B cell (primary cell): ENCODE measurements at regions not wholly inside any gene's neighbourhood (a gene's known extent, or its start where the extent isn't known, plus 50 kb on each side); places are given as distances from the start of the nearest gene placed in this dataset.
"Not testable (repeated sequence)": the region's sequence is repeated elsewhere in the genome, so short reads cannot be mapped to it uniquely, and the experiment has no call there.

Experiments
- ATAC-seq: fragments of 200-7000 bp; cut with Tn5 transposase; one replicate; pipeline ENCODE4 v1.10.0; 2021; ENCODE audit warnings: low read depth, mild to moderate bottlenecking, moderate number of reproducible peaks, moderate library complexity
- CTCF ChIA-PET: fragments of 350-600 bp; sonication (Branson Sonifier 250); formaldehyde crosslinking; loops from one replicate; lab custom pipeline; 2021; ENCODE audit warnings: antibody characterized with exemption, inconsistent platforms; lab: Charles Lee
- POLR2A ChIA-PET: fragments of 350-600 bp; sonication (Branson Sonifier 250); formaldehyde crosslinking; loops from one replicate; lab custom pipeline; 2021; ENCODE audit warnings: antibody characterized with exemption; lab: Charles Lee
- DNase-seq: peaks from one replicate; pipeline ENCODE4 v3.0.0; 2013
- H2AFZ ChIP-seq: 2 replicates; pipeline ENCODE4 v1.6.1; 2012; ENCODE audit warnings: mild to moderate bottlenecking, low read depth, low read length; ENCODE audit not compliant: insufficient read depth, poor library complexity, severe bottlenecking
- H3K27ac ChIP-seq, 2 donors: 1 replicate in 1 of 2; 2 replicates in 1 of 2; pipeline ENCODE4 v1.5.1; 2012 to 2013; ENCODE audit warnings: low read length in 2 of 2, mild to moderate bottlenecking in 2 of 2, moderate library complexity in 1 of 2
- H3K27me3 ChIP-seq, 4 experiments: fragments of 200-600 bp in 1 of 4; sonication (generic) in 1 of 4; replicated peaks in 1 of 4; 1 replicate in 2 of 4; 2 replicates in 2 of 4; pipeline versions ENCODE4 v1.6.1 to v1.7.0; 2013 to 2016; ENCODE audit warnings: low read length in 3 of 4, mild to moderate bottlenecking in 2 of 4, mixed read lengths in 1 of 4, moderate library complexity in 1 of 4; ENCODE audit not compliant: insufficient read depth in 4 of 4, control insufficient read depth in 3 of 4; ENCODE audit errors: control extremely low read depth in 1 of 4
- H3K36me3 ChIP-seq, 2 experiments: replicated peaks in 1 of 2; 1 replicate in 1 of 2; 2 replicates in 1 of 2; pipeline versions ENCODE4 v1.6.1 to v1.7.1; 2013; ENCODE audit warnings: low read length in 1 of 2; ENCODE audit not compliant: insufficient read depth in 2 of 2, control insufficient read depth in 1 of 2; ENCODE audit errors: control extremely low read depth in 1 of 2, extremely low read depth in 1 of 2
- H3K4me1 ChIP-seq, 2 donors: fragments of 200-600 bp in 1 of 2; sonication (generic) in 1 of 2; 1 replicate in 1 of 2; 2 replicates in 1 of 2; pipeline versions ENCODE4 v1.5.1 to v1.6.1; 2013 to 2017; ENCODE audit warnings: low read length in 2 of 2; ENCODE audit not compliant: control insufficient read depth in 2 of 2, insufficient read depth in 2 of 2
- H3K4me2 ChIP-seq: replicated peaks from 2 replicates; pipeline ENCODE3; 2012; ENCODE audit warnings: mild to moderate bottlenecking, low read depth, low read length; ENCODE audit not compliant: poor library complexity, severe bottlenecking
- H3K4me3 ChIP-seq, 5 experiments: fragments of 200-600 bp in 1 of 5; sonication (generic) in 1 of 5; 1 replicate in 3 of 5; 2 replicates in 2 of 5; pipeline versions ENCODE4 v1.5.1 to v1.7.0; 2011 to 2016; ENCODE audit warnings: low read length in 4 of 5, mild to moderate bottlenecking in 4 of 5, low read depth in 2 of 5, control low read depth in 1 of 5, moderate library complexity in 1 of 5; ENCODE audit not compliant: insufficient read depth in 1 of 5; ENCODE audit errors: control extremely low read depth in 1 of 5, extremely low read depth in 1 of 5
- H3K79me2 ChIP-seq: fragments of 200-600 bp; sonication (generic); one replicate; pipeline ENCODE4 v1.6.0; 2016; ENCODE audit warnings: low read length; ENCODE audit not compliant: control insufficient read depth, insufficient read depth
- H3K9ac ChIP-seq: fragments of 200-600 bp; sonication (generic); 2 replicates; pipeline ENCODE4 v1.6.1; 2017; ENCODE audit warnings: mild to moderate bottlenecking, low read length, moderate library complexity
- H3K9me3 ChIP-seq, 3 donors: one replicate each; pipeline versions ENCODE4 v1.6.1 to v1.7.1; 2013; ENCODE audit warnings: low read length in 2 of 3; ENCODE audit not compliant: control insufficient read depth in 2 of 3, insufficient read depth in 1 of 3; ENCODE audit errors: control extremely low read depth in 1 of 3
- H4K20me1 ChIP-seq: 2 replicates; pipeline ENCODE4 v1.6.0; 2012; ENCODE audit warnings: mild to moderate bottlenecking, low read length; ENCODE audit not compliant: insufficient read depth, control insufficient read depth, poor library complexity, severe bottlenecking
- H3K27ac Mint-ChIP-seq: one replicate; pipeline ENCODE4 v1.8.0; 2021; ENCODE audit warnings: mixed read lengths
- H3K27me3 Mint-ChIP-seq: one replicate; pipeline ENCODE4 v1.8.0; 2021; ENCODE audit warnings: mixed read lengths
- H3K4me1 Mint-ChIP-seq: one replicate; pipeline ENCODE4 v1.8.0; 2021; ENCODE audit warnings: mixed read lengths
- H3K4me3 Mint-ChIP-seq: one replicate; pipeline ENCODE4 v1.8.0; 2021; ENCODE audit warnings: mixed read lengths
- H3K9me3 Mint-ChIP-seq: one replicate; pipeline ENCODE4 v1.8.0; 2022; ENCODE audit warnings: mixed read lengths; ENCODE audit not compliant: insufficient read depth
- WGBS: methylation state at CpG from one replicate; pipeline ENCODE4 v1.1.5; 2013; ENCODE audit warnings: missing lambda C conversion rate; ENCODE audit not compliant: insufficient coverage; 5-methylcytosine and 5-hydroxymethylcytosine counted together
- intact Hi-C: fragments of 100-400 bp; cut with micrococcal nuclease; formaldehyde crosslinking; loops from one replicate; pipeline ENCODE4 v1.10.0; 2022

DNA sequence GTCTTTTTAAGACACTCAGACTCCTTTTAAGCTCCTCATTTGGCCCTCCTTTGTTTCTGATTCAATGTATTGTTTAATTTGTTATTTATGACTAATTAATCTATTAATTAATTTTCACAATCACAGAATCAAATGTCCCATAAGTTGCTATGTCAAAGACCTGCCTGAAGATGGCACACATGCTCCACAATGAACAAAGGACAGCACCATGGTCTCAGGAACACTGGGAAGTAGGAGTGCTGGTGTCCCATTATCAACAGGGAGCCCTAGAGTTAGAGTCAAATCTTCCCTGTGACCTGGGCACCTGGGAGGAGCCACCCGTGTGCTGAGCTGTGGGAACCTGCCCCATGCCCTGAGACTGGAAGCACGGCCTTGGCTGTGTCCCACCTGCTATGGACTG lies 1164.3 kb downstream of the RPIA start:
- H3K4me3 Mint-ChIP-seq, DNase-seq, H3K4me1 Mint-ChIP-seq, H3K36me3 ChIP-seq, H3K4me3 ChIP-seq, H3K9me3 ChIP-seq, H4K20me1 ChIP-seq, CTCF ChIA-PET, H3K27ac ChIP-seq, H3K27me3 Mint-ChIP-seq, H2AFZ ChIP-seq, H3K79me2 ChIP-seq, H3K27me3 ChIP-seq, H3K4me2 ChIP-seq, H3K27ac Mint-ChIP-seq, H3K4me1 ChIP-seq, H3K9me3 Mint-ChIP-seq, POLR2A ChIA-PET, intact Hi-C loops, H3K9ac ChIP-seq: not testable (repeated sequence)
- ATAC-seq, result peak; percentile 28
- no CpG with 5 or more reads among the region's 2 CpGs for WGBS

DNA sequence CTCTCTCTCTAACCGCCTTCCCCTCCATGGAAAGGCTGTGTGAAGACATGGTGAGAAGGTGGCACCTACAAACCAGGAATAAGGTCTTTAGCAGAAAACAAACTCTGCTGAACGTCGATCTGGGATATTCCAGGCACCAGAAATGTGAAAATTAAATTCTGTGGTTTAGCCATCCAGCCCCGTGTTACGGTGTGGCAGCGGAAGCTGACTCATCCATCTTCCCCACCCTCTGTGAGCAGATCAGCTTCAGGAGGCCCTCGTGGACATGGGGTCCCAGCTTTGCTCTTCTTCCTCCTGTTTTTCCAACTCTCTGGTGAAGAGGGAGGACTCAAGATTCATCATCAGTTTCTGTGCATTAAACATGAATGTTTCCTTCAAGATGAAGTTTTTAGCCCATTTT lies 1164.8 kb downstream of the RPIA start:
- DNase-seq, CTCF ChIA-PET, H3K9ac ChIP-seq, H3K9me3 Mint-ChIP-seq, POLR2A ChIA-PET, H3K36me3 ChIP-seq, H3K4me2 ChIP-seq, intact Hi-C loops, H3K27me3 Mint-ChIP-seq, ATAC-seq, H2AFZ ChIP-seq, H3K27me3 ChIP-seq, H3K4me3 Mint-ChIP-seq, H3K27ac Mint-ChIP-seq, H3K27ac ChIP-seq, H3K4me1 ChIP-seq, H4K20me1 ChIP-seq, H3K9me3 ChIP-seq, H3K4me1 Mint-ChIP-seq, H3K4me3 ChIP-seq, H3K79me2 ChIP-seq: not testable (repeated sequence)
- WGBS, result no CpG with 5 or more reads among the region's 7 CpGs

DNA sequence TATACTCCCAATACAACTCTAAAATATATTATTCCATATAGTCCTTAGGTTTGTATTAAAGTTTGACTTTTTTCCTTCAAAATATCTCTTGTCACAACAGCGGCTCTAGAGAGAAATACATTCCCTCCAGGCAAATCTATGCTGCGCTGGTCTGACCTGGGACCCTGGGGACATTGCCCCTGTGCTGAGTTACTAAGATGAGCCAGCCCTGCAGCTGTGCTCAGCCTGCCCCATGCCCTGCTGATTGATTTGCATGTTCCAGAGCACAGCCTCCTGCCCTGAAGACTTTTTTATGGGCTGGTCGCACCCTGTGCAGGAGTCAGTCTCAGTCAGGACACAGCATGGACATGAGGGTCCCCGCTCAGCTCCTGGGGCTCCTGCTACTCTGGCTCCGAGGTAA lies 1170.7 kb downstream of the RPIA start:
- ATAC-seq, result peak; percentile 45
- H3K9ac ChIP-seq, H3K27ac Mint-ChIP-seq, H3K27me3 Mint-ChIP-seq, H4K20me1 ChIP-seq, H3K9me3 ChIP-seq, H3K79me2 ChIP-seq, H3K4me2 ChIP-seq, H3K36me3 ChIP-seq, CTCF ChIA-PET, H3K4me3 Mint-ChIP-seq, DNase-seq, H2AFZ ChIP-seq, H3K9me3 Mint-ChIP-seq, POLR2A ChIA-PET, H3K27me3 ChIP-seq, H3K27ac ChIP-seq, H3K4me1 ChIP-seq, H3K4me3 ChIP-seq, H3K4me1 Mint-ChIP-seq, intact Hi-C loops: not testable (repeated sequence)
- no CpG with 5 or more reads among the region's 5 CpGs for whole genome bisulfite sequencing

DNA sequence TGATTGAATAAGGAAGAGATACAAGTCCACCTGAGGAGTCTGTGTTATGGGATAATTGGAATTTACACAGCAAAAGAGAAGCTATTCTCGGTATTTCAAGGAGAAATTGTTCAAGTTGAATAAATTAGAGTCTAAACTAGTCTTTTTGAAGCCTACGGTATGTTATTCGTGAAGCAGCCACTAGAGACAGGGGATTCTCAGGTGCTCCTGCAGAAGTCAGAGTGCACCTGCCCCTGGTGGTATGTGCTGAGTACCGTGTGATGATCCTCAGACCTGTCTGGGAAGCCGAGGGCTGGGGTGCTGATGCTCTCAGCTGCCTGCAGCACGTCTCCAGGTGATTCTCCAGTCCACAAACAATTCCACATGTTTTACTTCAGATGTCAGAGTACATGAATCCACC lies 1171.7 kb downstream of the RPIA start:
- H3K27ac ChIP-seq, H3K4me1 ChIP-seq, intact Hi-C loops, POLR2A ChIA-PET, H3K4me1 Mint-ChIP-seq, H3K9me3 Mint-ChIP-seq, H3K4me2 ChIP-seq, H3K27me3 ChIP-seq, H3K79me2 ChIP-seq, H3K4me3 ChIP-seq, H3K9ac ChIP-seq, ATAC-seq, DNase-seq, H3K4me3 Mint-ChIP-seq, CTCF ChIA-PET, H4K20me1 ChIP-seq, H3K9me3 ChIP-seq, H3K27ac Mint-ChIP-seq, H2AFZ ChIP-seq, H3K36me3 ChIP-seq, H3K27me3 Mint-ChIP-seq: not testable (repeated sequence)
- WGBS, result no CpG with 5 or more reads among the region's 6 CpGs
